Endometrial microvascular endothelial cells (primary cell): ENCODE measurements at regions not wholly inside any gene's neighbourhood (a gene's known extent, or its start where the extent isn't known, plus 50 kb on each side); places are given as distances from the start of the nearest gene placed in this dataset.
"Not testable (repeated sequence)": the region's sequence is repeated elsewhere in the genome, so short reads cannot be mapped to it uniquely, and the experiment has no call there.

ENCODE experiments used
- in situ Hi-C: cut with HindIII; loops from 2 replicates; pipeline ENCODE4 v1.10.0; 2017; ENCODE audit warnings: low sequenced_read_pairs, low pct_unique_long_range_greater_than_20kb; ENCODE audit errors: inconsistent ontology term

DNA sequence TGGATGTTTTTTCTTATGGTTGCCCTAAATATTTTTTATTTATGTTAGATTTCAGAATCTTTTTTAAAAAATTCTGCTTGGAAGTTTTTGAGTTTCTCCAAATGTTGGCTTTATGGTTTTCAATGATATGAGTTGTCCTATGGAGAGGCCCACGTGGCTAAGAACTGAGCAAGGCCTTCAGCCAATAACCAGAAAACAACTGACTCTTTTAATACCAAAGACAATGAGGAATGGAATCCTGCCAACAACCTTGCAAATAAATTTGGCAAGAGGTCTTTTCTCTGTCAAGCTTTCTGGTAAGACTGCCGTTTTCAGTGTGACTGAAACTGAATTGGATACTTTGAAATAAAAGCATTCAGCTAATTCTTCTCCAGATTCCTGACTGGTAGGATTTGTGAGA, 1740.1 kb upstream of the WWC1 start:
- in situ Hi-C loops = no loop called here

DNA sequence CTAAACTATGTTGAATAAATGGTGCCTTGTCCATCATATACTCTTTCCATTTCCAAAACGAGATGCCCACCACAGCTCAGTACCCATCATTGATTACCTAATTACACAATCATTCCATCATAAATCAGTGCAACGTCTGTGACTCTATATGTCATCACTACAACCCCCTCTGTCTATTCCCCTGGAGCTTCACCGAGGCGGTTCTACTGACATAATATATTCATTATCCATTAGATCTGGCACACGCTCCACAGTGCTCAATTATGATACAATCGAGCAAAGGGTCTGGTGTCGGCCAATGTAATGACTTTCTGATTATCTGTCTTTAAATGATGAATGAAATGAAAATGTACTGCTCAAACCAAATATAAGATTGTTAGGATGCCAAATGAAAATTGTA, 1737.7 kb upstream of the WWC1 start:
- in situ Hi-C loops = no loop called here

DNA sequence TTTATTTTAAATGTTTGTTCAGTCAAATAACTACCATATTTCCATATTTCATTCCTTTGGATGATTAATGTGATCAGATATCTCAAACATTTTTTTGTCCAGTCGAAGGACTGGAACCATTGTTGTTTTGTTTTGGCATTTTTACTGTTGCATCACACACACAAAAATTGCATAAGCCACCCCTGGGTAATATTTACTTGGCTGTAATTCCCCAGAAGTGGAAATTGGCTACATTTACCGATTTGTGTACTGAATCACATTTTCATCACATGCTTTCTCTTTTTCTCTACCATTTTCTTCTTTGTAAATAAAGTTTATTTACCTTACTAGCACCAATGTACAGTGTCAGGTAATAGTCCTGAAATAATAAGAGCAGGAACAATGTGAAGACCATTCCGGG, 1729.7 kb upstream of the WWC1 start:
- in situ Hi-C loops = no loop called here

DNA sequence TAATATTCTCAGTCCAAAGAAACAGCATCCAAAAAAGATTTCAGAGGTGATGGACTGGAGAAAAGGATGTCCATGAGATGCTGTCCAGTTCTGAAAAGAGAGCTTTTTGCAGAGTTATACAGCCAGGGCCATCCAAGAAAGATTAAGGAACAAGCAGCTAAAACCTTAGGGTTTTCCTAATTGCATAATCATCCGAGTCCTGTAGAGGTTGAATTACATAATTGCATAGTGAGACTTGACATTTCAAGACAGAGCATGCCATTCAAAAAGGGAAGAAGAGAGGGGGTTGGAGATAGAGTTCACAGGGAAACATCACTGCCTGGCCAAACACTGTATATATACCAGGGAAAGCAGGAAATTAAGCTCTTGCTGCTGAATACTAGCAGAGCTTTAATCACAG, 1729.2 kb upstream of the WWC1 start:
- in situ Hi-C loops = no loop called here

DNA sequence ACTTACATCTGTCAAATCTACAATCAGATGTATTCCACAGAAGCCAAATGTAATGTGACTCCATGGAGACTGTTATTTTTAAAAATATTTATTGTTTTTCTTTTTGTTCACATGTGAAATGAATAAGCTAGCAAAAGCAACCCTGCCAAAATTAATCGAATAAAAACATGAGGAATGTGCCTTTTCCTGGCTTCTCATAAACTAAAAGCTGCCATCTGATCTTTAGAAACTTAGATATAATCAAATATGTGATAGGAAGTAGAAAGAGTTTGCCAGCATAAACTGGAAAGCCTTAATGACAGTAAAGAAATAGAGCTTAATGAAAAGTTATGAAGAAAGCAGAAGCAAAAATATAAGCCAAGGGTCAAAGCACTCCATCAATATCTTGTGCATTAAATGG, 1724.7 kb upstream of the WWC1 start:
- in situ Hi-C loops = no loop called here

DNA sequence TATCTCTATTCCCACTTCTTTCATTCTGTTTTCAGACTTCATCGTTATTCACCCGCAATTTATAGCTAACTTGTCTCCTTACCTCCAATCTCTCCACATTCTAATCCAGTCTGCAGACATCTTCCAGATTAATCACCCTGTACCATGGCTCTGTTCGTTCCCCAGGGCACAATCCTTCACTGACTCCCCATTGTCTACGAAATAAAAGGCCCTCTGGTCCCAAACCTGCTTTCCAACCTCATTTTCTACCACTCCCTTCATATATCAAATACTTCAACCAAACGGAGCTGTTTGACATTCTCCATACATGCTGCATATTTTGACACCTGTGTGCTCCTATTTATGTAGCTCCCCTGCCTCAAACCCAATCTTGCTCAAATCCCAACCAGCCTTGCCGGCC, 1720.6 kb upstream of the WWC1 start:
- in situ Hi-C loops = no loop called here

DNA sequence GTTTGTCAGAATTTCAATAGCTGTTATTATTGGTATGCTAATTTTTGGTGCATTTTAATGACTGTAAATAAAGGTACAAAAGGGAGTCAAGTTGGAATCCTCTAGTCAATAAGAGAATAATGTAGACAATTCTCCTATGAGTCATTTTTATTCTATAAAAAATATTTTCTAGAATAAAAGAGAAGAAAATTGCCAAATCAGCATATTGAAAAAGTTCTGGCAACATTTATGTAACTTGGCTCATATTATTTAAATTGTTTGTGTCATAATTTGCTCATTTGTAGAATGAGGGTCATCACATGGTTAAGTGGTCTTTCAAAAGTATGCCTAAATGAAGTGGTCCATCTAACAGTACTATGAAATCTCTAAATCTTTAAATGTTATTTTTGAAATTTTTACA, 1719.8 kb upstream of the WWC1 start:
- in situ Hi-C loops = no loop called here

DNA sequence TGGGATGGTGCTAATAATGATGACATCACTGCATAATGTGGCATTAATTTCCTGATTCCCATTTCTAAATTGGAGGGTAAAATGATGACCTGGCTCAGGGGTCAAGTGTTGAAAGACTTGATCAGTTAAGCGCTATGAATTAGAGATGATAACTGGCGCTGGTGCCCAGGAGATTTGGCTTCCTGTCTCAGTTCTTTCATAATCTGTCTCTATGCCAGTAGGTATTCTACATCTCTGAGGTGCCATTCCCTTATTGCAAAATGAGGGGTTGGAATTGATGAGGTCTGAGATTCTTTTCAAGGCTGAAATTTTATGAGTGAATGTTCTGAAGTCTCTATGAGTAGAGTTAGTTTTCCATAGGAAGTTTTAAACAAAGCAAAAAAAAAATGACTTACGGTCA, 1715.1 kb upstream of the WWC1 start:
- in situ Hi-C loops = no loop called here

DNA sequence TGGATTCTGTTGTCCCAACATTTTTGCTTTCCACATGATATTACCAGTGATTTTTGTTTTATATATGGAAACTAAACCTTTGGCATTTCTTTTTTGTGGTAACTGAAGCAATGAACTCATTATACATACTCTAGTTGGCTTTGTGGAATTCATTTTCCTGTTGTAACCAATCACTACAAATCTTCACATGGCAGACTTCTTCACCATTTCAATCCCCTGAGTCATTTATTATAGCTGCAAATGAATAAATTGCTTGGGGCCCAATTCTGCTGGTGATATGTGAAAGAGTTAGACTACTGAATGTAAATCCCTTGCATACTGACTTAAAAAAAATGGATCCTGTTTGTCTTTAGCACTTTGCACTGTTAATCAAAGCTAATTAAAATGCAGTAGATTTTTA, 1709.6 kb upstream of the WWC1 start:
- in situ Hi-C loops = no loop called here

DNA sequence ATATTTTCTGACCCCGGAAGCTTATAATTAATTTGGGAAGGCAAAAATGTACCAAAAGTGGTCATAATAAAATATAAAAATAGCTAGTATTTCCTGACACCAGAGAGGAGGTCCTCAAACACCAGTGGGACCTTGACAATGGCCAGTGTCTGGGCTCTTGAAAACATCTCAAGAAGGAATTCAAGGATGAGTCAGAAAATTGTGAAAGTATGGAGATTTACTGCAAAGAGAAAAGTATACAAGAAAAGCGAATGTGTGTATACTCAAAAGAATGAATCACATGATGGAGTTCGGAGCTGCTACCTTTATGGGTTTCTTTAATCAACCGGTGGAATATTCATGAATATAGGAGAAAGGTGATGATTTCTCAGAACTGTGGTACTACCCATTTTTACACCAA, 1709.0 kb upstream of the WWC1 start:
- in situ Hi-C loops = no loop called here

DNA sequence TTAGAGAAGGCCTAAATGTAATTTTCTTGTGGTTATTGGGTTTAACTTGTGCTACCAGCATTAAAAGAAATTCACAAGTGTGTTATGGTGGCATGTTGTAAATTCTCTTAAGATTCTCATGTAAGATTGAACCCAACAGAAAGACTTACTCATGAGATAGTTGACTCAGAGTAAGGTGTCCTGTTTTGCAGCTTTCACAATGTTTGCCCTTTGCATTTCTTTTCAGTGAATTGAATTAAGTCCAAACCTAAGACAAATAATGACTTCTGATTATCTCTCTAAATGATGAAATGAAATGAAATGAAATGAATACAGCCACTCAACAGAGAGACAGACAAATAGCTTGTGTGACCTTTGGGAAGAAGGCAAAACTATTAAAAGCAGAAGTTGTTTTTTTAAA, 1696.9 kb upstream of the WWC1 start:
- in situ Hi-C loops = no loop called here

DNA sequence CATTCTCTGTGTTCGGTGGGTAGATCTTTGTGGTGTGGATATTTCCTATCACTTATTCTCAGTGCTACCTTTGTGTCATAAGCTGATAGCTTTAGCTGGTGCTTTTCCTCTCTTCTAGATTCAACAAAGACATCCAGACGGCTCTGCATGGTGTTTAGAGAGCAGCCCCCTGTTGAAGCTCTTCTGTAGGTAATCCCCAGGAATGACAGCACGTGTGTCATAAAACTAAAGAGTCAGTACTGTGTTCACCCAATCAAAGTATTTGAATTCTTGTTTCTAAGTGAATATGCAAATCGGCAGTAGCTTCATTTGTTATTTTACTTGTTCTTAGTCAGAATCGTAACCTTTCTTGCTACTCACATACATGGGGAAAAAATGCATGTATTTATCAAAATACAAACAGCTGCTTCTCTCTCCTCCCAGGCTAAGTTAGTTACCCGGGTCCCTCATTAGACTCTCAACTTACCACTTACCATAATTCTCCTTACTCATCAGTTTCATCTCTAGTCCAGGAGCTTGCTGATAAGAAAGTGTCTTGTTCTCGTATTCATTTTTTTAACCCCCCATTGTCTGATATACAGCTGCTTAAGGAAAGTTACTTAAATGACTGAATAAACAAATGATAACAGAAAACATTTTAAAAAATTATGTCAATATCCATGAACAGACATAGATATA, 1696.0 kb upstream of the WWC1 start:
- in situ Hi-C loops = no loop called here

DNA sequence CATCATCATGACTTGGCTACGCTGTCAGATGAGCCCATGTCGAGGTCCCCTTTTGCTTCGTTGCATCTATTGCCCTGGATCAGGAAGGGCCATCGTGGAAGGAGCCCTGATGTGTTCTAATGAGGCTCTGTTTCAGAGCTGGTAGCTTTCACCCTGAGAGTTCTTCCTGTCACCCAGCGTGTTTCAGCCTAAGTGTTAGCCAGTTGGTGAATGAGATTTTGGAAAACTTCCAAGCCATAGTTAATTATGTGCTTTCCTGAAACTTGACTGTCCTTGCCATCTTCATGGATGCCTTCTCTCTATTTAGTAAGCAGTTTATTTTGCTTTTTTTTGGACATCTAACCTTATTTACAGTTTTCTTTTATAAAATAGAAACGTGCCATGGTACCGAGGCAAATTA, 1695.4 kb upstream of the WWC1 start:
- in situ Hi-C loops = no loop called here

DNA sequence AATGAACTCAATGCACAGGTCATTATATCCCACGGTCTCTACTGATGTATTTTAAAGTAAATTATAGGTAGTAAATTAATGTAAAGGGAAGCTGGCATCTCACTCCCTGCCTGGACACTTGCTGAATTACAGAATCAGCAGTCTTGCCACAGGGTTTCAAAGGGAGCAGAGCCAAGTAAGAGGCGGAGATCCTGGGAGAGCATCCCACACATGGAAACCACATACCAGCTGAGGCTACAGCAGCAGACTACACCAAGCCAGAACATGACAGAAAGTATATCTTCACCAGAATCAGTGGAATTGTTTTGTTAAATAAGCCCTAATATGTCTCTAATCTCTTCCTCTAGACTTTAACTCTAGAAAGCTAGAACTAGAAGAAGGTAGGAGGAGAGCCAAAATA, 1689.2 kb upstream of the WWC1 start:
- in situ Hi-C loops = no loop called here

DNA sequence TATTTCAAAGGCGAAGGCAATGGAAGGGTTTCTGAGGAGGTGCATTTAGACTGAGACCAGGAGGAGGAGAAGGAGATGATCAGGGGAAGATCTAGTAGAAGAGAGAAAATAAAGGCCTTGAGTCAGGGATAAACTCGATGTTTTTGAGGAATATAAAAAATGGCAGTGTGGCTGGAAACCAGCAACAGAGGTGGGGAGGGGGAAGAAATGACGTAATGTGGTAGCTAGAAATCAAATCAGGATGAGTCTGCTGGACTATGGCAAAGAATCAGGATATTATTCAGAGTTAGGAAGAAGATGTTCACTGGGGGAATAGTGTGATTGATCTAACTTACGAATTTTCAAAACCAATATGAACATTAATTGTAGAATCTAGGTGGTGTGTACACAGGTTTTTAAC, 1673.9 kb upstream of the WWC1 start:
- in situ Hi-C loops = no loop called here

DNA sequence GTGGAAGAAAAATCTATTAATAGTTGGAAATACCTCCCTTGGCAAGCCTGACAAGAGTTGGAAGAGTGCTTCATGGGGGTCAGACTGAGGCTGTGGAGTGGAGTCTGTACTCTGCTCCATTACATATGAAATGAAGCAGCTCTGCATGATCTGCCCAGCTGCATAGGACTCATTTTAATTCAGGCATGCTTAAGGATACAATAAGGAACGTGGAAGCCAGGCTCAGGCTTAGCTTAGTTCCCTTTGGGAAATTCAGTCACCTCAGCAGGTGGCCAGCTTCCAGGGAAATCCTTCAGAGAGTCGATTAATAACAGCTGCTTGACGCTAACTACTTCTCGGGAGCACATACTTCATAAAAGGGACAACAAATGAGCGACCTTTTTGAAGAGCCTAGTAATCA, 1672.9 kb upstream of the WWC1 start:
- in situ Hi-C loops = no loop called here

DNA sequence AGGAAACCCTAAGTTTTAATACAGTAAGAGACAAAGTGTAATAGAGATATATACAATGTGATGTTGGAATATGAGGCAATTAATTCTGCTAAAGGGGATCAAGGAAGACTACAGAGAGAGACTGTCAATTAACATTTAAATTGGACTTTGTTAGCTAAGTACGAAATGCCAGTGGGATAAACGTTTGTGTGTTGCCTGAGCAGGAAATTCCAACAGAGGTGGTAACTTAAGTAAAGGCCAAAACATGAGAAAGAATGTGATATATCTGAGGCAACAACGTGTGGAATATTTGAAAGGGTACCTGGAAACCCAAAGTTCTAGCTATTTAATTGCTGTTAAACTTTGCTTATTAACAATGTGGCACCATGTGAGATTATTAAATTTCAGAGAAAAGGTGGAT, 1666.9 kb upstream of the WWC1 start:
- in situ Hi-C loops = no loop called here

DNA sequence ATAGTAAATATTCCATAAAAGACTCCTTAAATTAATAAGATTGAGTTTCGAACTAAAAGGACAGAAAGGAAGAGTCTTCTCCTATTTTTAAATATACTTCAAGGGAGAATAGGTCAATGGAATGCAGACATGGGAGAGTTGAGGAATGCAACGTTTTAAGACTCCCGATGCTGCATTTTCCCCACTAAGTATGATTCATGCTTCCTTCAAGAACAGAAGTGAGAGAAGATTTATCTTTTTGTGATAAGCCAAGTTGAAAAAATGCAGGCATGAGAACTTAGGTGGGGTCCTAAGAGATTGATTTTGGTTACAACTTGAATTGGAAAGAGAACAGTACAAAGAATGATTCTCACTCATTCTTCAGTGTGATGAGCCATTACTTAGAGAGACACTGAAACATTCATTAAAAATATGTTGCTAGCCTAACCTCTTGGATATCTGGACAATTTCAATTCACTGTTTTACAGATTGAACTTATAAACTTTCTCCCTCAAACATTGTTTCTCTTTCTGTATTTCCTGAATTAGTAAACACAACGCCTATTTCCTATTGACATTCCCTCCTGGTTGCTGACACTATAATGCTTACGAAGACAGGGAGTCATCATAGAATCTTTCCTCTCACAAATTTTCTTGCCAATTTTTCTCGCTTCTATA, 1666.1 kb upstream of the WWC1 start:
- in situ Hi-C loops = no loop called here

DNA sequence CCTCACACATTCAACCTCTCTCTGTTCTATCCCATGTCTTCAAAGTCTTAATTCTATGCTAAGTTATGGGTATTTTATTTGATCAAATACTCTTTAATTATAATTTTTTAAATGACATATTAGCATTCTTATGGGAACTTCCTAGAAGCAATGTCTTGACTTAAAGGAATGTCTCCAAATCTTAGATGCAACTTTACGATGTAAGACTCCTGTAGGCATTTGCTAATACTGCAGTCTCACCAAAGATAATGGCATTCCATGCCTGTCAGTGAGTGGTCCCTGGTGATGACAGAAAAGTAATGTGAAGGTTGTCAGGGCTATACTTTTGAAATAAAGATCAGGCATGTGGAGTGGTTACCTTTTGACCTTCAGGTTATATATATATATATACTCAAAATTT, 1654.2 kb upstream of the WWC1 start:
- in situ Hi-C loops = no loop called here

DNA sequence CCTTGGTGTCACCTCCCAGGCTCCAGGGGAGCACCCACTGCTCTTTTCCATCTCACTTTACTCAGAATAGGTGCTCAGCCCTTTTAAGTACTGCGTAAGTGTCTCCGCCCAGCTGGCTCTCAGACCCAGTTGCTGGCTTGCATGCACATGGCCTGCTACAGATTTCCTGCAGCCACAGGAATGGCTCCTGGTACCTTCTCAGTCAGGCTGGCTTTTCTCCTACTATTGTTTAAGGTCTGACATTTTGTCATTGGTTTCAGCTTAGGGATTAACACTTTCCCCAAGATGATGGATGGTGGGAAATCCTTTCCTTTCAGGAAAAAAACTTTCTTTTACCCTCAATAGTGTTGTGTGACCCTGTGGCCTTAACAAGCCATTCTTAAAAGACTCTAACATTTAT, 1652.3 kb upstream of the WWC1 start:
- in situ Hi-C loops = no loop called here

DNA sequence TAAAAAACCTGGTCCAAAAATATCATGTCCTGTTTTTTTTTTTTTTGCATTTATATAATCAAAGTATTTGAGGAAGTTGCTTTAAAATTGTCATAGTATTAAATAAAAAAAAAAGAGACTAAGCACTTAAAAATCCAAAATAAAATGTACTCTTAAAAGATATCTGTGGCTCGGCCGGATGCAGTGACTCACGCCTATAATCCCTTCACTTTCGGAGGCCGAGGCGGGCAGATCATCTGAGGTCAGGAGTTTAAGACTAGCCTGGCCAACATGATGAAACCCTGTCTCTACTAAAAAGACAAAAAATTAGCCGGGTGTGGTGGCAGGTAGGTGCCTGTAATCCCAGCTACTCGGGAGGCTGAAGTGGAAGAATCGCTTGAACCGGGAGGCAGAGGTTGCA, 1651.3 kb upstream of the WWC1 start:
- in situ Hi-C loops = not testable (repeated sequence)
